ENCODE measurements at regions not wholly inside any gene's neighbourhood (a gene's known extent, or its start where the extent isn't known, plus 50 kb on each side); places are given as distances from the start of the nearest gene placed in this dataset.

GRCh38 chr5:2370626-2371418, 380.7 kb downstream of the IRX2 start:
- TF ChIP-seq SP1 (IDR thresholded peaks at IDR 0.05; ENCODE audit: low read depth) (no peak), CTCF (IDR thresholded peaks at IDR 0.05 in 2 of 3, conservative IDR thresholded peaks at IDR 0.05 in 1 of 3; ENCODE audit: borderline replicate concordance in 1 of 3, insufficient read depth in 1 of 3, low read depth in 2 of 3, low read length in 2 of 3) (no peak), REST (IDR thresholded peaks at IDR 0.05; ENCODE audit: low read depth) (no peak), SRF (IDR thresholded peaks at IDR 0.05; ENCODE audit: low read depth) (no peak)

Measured in HCT116 (cell line).